ENCODE measurements at regions not wholly inside any gene's neighbourhood (a gene's known extent, or its start where the extent isn't known, plus 50 kb on each side); places are given as distances from the start of the nearest gene placed in this dataset.
"Not testable (repeated sequence)": the region's sequence is repeated elsewhere in the genome, so short reads cannot be mapped to it uniquely, and the experiment has no call there.

GRCh38 chr1:211890091-211890995, 59.8 kb upstream of the LPGAT1 start:
- H3K4me3 ChIP-seq (replicated peaks; ENCODE audit: low read depth, low read length) = not testable (repeated sequence)

GRCh38 chr1:211889307-211890090, 58.9 kb upstream of the LPGAT1 start:
- DNase-seq (ENCODE audit: low read depth); H3K4me3 ChIP-seq (replicated peaks; ENCODE audit: low read depth, low read length): not testable (repeated sequence)

More at GRCh38 chr1:211890091-211890995, 59.8 kb upstream of the LPGAT1 start:
- not testable (repeated sequence) for DNase-seq (ENCODE audit: low read depth)

- TF ChIP-seq CTCF (IDR thresholded peaks at IDR 0.05; ENCODE audit: low read length, missing control alignments) = no peak
Measured at GRCh38 chr1:211886551-211886950, 56.0 kb upstream of the LPGAT1 start.

GRCh38 chr1:211885747-211886522, 55.4 kb upstream of the LPGAT1 start:
- TF ChIP-seq CTCF (IDR thresholded peaks at IDR 0.05; ENCODE audit: low read length, missing control alignments) = no peak
- DNase-seq (ENCODE audit: low read depth) = peak; percentile 10
- H3K4me3 ChIP-seq (replicated peaks; ENCODE audit: low read depth, low read length) = no peak overlapping the region

More at GRCh38 chr1:211886551-211886950, 56.0 kb upstream of the LPGAT1 start:
- DNase-seq (ENCODE audit: low read depth) = no peak
- H3K4me3 ChIP-seq (replicated peaks; ENCODE audit: low read depth, low read length) = no peak overlapping the region

DNA sequence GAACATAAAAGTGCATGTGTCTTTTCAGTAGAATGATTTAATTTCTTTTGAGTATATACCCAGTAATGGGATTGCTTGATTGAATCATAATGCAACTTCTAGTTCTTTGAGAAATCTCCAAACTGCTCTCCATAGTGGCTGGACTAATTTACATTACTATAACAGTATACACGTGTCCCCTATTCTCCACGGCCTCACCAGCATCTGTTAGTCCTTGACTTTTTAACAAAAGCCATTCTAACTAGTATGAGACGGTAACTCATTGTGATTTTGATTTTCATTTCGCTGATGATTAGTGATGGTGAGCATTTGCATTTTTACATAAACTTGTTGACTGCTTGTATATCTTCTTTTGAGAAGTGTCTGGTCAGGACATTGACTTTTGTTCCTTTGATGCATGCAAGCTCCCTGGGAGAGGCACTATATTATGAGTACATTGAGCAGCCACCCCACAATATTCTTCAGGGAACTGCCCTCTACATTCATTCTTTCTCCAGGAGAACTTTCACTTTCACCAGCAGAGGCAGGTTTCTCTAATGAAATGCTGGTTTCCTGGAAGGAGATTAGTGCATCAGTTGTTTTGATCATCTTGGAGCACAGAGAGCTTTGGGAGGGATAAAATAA, 51.9 kb upstream of the LPGAT1 start:
- no peak overlapping the region for H3K4me3 ChIP-seq (replicated peaks; ENCODE audit: low read depth, low read length)
- no peak for DNase-seq (ENCODE audit: low read depth)
- no peak for TF ChIP-seq CTCF (IDR thresholded peaks at IDR 0.05; ENCODE audit: low read length, missing control alignments)

Data from fibroblast of pulmonary artery (primary cell).